SKM-1 treated with dmso at 0.1 percent for 144 hours (cell line): ENCODE measurements at regions not wholly inside any gene's neighbourhood (a gene's known extent, or its start where the extent isn't known, plus 50 kb on each side); places are given as distances from the start of the nearest gene placed in this dataset.

Experiments used
- DNase-seq: peaks from one replicate; lab custom pipeline; 2025; ENCODE audit not compliant: unreplicated experiment; lab: John Stamatoyannopoulos, UW

DNA sequence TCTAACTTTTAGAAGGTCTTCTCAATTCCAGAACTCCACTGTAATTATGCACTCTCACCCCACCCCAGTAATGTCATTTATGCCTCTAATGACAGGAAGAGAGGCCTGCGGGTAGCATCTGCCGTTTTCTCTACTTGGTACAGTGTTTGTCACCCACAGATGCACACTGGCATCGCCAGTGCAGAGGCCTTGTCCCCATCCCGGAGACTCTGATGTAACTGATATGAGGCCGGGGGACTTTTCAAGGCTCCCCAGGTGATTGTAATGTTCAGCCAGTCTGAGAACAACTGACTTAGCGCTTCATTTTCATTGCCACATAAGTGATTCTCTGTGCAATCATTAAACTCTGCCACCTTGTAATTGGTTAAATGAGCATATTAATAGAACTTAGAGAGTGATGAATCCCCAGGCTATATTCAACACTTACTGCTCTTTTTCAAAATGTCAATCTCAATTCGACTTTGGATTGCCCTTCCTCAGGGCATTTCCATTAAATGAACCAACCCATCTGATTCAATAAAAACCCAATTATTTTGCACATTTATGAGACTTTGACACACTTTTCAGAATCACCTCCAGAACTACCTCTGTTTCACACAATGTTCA is 113.2 kb downstream of the HERPUD2 start:
- no peak for DNase-seq

DNA sequence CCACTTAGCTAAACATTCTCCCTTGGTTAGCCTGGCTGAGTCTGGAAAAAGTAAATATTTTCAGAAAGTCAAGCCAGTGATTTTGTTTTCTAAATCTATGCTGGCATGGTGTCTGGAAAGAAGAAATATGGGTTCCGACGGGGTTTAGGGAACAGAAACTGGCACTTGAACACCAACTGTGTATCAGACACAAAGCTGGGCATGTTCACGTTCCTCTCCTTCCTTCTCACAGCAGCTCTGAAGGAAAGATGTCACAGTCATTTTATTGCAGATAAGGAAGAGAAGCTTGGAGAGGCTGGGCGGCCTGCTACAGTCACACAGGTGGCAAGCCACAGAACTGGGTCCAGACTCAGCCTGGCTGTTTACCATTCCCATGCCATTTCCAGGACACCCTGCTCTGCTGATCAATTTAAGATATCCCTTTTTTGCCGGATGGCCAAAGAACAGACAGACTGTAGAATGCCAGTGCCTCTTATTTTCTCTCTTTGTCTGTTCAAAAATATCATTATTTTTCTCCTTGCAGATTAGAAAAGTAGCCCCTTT is 118.8 kb downstream of the HERPUD2 start:
- no peak for DNase-seq

DNA sequence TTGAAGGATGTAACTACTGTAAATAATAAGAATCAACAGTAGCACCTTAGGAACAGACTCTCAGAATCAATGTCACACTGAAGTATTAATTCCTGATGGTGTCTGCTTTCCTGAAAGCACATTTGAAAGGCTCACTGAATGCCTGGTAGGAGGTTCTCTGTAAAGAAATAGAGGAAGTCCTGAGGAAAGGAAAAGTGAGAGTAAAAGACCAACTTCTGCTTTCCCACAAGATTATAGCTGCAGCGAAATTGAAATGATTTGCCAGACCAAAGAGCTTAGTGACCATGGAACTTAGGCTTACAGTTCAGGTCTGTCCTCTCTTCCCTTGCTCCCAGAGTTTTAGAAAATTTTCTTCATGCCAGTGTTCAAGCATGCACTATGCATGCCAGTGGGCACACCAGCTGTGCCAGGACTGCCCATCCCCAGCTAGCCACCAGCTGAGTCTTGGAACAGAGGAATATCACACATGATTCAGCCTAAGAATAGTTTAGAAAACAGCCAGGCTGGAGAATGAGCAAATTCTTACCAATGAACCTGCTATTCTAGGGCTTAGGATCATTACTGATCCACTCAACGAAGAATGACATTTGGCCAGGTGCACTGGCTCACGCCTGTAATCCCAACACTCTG is 123.2 kb downstream of the HERPUD2 start:
- peak; percentile 91 for DNase-seq

DNA sequence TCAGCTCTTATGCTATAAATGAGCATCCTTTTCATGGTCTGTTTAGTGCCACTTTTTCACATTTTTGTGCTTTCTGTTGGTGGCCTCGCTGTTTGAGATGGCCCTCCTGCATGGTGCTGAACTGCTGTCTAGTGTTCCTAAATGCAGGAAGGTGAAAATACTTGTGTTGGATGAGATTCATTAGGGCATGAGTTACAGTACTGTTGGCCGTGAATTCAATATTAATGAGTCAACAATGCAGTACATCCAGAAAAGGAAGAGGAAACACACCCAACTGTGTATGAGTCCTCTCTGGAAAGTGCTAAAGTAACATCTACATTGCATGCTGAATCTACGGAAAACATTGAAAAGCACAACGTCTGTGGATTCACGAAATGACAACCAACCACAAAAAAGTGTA is 124.0 kb downstream of the HERPUD2 start:
- DNase-seq = no peak

DNA sequence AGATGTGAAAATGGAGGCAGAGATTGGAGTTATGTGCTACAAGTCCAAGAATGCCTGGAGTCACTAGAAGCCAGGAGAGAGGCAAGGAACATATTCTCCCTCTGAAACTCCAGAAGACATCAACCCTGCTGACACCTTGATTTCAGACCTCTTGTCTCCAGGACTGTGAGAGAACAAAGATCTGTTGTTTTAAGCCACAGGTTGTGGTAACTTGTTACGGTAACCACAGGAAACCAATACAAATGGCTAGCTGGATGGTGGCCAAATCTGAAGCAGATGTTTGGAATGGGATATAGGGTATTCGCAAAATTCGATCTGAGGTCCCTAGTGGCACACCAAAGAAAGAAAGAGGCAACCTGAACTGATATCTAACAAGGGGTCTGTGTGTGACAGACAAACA is 129.0 kb downstream of the HERPUD2 start:
- no peak for DNase-seq

DNA sequence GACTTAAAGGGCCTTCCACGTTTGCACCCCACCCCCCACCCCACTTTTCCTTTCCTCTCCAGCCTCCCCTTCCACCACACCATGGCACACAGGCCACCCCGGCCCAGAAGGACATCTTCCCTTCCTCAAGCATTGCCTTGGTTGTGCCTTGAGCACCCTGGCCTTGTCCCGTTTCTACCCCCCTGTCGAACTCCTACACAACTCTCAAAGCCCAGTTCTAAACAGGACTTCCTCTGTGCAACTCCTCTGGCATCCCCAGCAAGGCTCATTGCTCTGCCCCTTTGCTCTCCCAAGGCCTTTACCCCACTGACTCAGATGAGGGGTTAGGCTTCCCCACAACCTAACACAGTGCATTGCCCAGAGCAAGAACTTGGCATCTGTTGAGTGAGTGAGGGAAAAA is 136.1 kb downstream of the HERPUD2 start:
- DNase-seq = no peak

DNA sequence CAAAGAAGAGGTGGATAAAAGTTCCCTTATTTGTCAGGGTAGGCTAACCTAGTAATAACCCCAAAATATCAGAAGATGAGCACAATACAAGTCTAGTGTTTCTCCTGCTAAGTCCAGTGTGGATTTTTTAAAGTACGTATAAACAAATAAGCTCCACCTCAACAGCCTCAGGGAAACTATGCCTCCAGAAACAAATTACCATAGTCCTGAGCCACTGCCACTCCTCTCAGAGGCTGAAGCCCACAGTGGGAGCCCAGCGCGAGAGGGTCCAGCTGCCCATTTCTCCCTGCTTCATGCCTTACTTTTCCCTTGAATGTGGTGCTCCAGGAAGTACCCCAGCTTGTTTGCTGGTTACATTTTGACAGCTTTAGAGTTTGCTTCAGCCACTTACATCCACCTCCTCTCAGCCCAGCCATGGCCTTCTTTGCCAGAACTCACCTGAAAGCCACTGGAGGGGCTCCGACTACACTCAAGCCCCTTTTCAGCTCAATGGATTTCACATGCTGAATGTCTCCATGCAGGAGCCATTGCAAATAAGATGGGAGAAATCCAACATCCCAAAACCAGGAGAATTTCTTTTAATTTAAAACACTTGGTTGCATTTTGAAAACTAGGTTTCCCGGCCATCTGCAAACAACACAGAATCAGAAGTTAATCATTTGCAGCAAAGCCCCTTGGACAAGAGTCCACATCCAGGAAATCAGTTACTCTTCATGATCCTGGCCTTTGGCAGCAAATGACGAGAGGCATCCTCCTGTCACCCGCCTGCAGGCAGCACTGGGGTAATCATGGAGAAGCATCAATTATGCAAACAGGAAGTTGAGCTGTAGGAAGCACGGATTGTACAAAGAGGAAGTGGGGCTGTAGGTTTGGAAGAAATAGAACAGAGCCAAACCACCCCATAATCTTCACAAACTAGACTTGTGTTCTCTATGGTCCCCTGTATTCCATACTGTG is 138.1 kb downstream of the HERPUD2 start:
- DNase-seq = peak; percentile 68

DNA sequence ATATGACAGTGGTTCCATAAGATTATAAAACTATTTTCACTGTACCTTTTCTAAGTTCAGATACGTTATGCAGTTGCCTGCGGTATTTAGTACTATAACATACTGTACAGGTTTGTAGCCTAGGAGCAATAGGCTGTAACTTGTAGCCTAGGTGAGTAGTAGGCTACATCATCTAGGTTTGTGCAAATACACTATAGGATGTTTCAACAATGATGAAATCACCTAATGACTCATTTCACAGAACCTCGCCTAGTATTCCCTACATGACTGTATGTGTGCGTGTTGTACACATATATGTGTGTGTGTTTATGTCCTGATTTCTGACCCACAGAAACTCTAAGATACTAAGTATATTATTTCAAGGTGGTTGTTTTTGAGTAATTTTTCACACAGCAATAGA is 139.0 kb downstream of the HERPUD2 start:
- no peak for DNase-seq

DNA sequence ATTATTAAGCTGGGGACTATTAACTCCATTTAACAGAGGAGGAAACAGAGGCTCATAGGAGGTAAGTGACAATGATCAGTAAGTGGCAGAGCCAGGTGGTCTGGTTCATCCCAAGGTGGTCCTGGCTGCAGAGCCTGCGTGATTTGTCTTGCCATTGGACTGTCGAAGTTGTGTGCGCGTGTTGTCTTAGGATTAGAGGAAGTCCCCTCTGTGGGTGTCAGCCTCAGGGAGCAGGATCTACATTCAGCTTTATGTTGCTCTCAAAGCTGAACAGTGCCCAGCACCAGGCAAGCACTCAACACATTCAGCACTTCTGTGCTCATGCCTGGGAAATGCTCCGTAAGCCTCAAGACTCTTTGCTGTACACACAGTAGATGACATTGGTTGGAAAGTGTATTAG is 139.5 kb downstream of the HERPUD2 start:
- no peak for DNase-seq

DNA sequence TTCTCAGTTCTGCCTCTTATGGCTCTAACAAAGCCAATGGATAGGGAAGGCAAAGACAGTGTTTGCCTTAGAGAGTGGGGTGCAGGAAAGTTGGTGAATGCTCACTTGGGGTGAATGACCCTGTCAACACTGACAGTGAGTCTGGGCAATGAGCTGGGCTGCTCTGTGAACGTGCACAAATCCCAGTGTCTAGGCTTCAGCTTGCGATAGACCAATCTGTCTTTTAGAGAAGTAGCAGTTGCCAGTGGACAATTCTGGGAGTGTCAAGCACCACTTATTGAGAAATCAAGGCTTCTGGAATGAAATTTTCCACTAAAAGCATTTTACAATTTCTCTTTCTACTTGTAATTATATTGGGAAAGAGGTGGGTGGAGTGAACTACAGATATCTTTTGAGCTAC is 141.4 kb downstream of the HERPUD2 start:
- DNase-seq = peak; percentile 36

DNA sequence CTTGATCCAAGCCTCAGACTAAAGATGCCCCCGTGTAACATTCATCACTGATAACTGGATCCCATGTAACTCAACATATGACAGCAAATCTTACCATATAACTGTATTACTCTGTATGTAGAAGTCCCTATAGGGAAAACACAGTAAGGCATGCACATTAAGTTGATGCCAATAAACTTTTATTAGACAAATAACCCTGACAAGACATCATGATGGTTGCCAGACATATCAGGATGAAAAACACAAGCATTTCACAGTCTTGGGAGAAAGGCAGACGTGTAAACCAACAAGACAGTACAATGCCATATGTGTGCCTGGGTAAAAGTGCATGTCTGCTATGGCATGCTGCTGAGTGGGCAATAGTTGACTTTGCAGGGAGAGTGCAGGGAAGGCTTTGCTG is 142.2 kb downstream of the HERPUD2 start:
- DNase-seq = no peak

DNA sequence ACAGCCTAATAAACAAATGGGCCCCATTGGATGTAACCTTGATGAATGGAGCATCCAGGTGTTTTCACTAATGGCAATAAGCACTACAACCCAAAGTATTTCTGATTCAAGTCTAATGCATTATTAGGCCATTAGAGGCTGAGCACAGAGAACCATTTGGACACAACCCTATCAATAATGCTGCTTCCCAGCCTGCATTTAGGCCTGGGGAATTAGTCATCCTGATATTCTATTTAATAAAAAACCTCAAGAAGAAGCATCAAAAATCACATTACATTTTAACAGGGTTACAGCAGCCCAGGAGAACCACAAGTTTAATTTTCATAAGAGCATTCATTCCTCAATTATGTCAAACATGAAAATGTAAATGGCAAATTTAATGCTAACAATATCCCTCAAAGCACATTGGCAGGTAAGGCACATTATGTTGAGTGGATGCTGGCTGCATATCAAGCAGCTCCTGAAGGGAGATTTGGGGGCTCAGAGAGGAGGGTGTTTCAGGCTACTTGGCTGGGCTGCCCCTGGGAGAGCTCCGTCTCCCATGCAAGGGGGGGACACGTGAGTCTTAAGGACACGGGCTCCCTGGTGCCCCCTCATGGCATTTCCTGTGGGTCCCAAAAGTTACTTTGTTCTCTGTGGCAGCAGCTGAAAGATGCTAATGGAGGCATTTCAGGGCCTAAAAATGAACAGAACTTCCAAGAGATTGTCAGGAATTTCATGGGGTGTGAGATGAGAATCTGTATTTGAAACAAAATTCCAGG is 143.4 kb downstream of the HERPUD2 start:
- no peak for DNase-seq

DNA sequence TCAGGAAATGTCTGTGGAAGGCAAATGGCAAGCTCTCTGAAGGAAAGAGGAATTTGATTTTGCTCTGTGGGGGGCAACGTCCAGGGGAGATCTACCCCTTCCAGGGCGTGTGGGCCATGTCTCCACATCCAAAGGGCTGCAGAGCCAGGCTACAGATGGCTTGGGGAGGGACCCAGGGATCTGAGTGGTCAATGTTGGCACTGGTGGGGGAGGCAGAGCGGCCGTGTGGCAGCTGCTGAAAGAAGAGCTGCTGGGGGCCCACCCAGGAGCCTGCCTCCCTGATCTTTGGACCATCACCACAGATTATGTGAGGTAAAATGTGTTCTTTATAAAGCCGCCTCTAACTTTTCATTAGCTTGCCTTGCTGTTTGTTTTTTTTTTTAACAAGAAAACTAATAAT is 144.1 kb downstream of the HERPUD2 start:
- DNase-seq = no peak

DNA sequence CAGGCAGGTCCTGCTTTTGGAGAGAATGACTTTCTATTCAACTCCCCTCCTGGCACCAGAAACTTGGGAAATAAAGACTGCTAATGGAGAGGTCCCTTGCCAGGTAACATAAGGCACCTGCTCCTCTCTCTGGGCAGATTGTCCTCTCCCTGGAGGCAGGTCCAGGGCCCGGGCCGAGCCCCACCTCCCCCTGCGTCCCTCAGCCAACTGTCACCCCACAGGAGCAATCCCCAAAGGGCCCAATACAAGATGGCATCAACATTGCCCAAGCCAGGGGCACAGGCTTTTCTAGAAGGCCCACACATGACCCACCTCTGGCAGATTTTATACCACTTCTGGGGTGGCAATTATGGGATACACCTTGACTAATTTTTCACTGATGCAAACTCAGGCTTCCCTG is 145.2 kb downstream of the HERPUD2 start:
- no peak for DNase-seq

DNA sequence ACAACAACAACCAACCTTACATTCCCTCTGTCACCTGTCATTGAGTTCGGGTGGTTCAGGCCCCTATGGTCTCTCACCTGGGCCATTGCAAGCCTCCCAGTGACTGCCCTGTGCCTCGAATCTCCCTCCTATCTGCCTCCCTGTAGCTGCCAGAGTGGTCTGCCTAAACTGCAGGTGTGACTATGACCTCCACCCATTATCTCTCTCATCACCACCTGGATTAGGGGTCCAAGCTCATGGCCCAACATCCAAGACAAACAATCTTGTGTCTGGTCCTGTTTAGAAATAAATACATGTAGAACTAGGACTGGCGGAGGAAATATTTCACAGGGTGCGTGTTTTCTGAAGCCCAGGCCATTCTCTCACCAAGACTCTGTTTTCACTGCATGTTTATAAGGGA is 146.6 kb downstream of the HERPUD2 start:
- DNase-seq = no peak

DNA sequence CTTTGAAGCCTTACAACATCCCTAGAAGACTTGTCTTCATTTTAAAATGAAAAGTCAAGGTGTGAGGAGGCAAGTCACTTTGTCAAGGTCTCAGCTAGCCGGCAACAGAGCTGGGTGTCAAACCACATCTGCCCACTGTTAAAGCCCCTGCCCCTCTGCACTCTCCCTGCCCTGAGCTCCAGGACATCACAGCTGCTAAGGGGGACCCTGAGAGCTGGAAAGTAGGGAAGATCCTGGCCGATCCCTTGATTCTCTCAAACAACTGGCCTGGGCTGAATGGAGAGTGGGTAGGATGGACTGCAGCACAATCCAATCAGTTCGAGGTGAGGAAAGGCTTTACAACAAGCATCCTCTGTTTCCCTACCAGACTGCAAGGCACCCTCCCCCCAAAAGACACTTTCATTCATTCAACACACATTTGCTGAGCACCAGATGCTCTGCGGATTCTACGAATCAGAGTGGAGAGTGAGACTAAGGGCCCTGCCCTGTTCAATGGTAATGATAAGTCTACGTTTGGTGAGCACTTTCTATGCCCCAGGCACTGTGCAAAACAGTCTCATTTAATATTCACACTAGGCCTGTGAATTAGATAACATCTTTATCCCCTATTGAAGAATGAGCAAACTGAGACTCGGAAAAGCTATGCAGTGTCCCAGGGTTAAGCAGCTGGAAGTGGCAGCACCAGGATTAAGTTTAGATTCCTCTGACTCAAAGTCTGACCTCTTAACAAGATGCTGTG is 148.1 kb downstream of the HERPUD2 start:
- no peak for DNase-seq

DNA sequence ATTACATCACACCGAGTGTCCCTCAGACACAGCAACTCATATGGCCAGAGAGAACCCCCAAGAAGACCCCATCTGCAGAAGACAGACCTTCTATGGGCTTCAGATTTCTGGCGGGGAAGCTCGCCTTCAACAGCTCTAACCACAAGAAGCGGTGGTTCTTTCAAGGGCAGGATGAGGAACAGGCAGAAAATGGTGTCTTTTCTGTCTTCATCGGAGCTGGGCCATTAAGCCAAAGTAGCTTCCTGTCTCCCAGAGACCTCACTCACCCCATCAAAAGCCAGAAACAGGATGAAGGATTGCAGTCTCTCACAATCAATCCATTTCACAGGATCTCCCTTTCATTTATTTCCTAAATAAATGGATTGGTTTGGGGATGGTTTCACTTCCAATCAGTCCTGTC is 149.1 kb downstream of the HERPUD2 start:
- no peak for DNase-seq

DNA sequence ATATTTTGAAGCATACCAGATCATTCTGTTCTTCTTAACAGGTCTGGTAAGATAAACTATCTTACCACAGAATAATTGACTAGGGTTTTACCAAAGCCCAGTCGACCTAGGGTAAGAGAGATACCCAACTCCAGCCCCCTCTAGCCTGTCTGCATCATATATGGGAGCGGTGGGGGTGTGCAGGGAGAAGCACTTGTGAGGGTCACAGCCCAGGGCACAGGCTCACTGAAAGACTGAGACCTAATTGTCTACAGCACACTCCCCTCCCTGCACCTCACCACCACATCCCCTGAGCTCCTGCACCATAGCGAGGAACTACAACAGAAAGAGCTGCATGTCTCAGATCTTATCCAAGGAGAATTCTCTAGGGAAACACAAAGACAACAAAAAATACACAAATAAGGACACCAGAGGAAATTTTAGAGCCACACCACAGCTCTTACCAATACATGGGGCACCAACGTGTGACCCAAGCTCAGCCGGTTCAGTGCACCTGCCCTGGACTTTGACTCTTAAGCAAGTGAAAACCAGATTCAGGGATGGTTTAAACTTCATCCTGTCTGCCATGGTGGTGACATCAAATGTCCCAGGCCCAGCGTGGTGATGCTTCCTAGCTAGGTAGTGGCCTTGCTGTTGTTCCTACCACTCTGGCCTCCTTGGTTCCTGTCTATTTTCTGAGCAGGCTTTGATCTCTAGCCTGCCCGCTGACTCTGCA is 150.8 kb downstream of the HERPUD2 start:
- no peak for DNase-seq

DNA sequence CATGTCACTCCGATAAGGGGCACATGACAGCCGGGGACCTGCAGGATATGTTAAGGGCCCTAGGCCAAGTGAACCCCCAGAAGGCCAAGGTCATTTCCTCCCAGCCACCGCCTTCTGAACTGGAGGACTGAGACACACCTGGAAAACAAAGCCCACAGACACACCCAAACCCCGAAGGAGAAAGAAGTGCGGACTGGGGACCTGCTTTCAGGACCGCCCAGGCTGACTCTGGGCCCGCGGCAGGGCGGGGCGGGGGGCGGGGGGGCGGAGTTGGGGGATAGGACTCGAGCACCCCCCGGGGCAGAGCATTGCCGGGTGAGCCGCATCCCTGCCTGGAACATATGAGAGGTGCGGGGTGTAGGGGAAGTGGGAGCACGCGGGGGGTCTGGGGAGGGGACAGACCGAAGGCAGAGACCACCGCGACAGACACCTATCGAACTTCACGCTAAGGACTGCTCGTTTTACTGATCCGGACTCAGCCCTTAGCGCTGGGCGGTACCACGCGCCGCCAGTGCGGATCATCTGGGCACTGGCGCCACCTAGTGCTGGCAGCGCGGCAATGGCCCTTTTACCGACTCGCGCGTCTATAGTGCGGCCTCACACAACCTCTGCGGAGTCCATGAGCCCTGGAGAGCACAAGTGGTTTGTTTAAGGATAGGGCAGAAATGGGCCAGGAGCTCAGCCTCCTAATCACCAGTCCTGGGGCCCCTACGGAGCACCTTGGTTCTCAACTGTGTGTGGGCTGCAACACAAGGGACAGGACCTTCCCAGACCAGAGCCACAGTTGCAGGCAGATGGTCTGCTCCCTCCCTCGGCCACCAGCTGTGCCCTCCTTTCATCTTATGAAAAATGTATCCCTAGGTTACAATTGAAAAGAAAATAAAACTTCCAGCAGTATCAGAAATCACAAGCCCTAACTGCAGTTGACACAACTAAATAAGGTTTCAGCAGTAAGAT is 157.6 kb downstream of the HERPUD2 start:
- peak; percentile 59 for DNase-seq
